ENCODE measurements at regions not wholly inside any gene's neighbourhood (a gene's known extent, or its start where the extent isn't known, plus 50 kb on each side); places are given as distances from the start of the nearest gene placed in this dataset.

GRCh38 chr1:37137601-37138000 is 103.3 kb upstream of the GRIK3 start:
- no peak overlapping the region for H3K27ac ChIP-seq
- no peak overlapping the region for H3K4me3 ChIP-seq
- intact Hi-C loops (cut with DNase I; ENCODE audit: low total_unique reads), result no loop called here
- H3K9me3 ChIP-seq, result no peaks in the 10 kb centered on the region
- no peaks in the 10 kb centered on the region for H3K27me3 ChIP-seq
- H3K4me1 ChIP-seq, result peaks cover 7% of the 10 kb centered on the region
- TF ChIP-seq POLR2A (IDR thresholded peaks at IDR 0.05) (no peak), CTCF (IDR thresholded peaks at IDR 0.05) (no peak)
- DNase-seq, result no peak
- 80 to 86% methylated on average over 4 of the region's 4 CpGs for WGBS, 2 donors
- H3K36me3 ChIP-seq (ENCODE audit: low read depth, missing control alignments), result no peaks in the 10 kb centered on the region

DNA sequence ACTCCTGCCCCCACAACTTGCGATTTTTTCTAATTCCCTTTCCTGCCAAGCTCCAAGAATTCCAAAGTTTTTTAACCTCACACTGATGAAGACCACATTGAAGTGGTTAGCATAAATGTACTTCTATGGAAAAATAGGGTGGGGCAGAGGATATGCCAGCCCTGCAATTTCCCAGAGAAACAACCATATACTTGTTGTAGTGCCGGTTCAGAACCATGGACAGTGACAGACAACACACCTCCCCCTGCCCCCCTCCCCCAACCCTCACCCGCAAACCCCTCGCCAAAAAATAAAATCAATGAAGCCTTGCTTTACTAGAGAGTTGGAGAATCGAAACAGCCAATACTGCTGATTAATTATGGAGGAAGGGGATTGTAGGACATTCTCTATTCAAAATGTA is 109.5 kb upstream of the GRIK3 start:
- H3K9me3 ChIP-seq, result no peaks in the 10 kb centered on the region
- no peak for DNase-seq
- intact Hi-C loops (cut with DNase I; ENCODE audit: low total_unique reads), result no loop called here
- no peak for TF ChIP-seq POLR2A (IDR thresholded peaks at IDR 0.05)
- no peak for TF ChIP-seq CTCF (IDR thresholded peaks at IDR 0.05)
- no peak overlapping the region for H3K27ac ChIP-seq
- WGBS, 2 donors, result 22 to 24% methylated on average over 5 of the region's 5 CpGs
- H3K4me3 ChIP-seq, result no peak overlapping the region
- no peaks in the 10 kb centered on the region for H3K27me3 ChIP-seq
- no peaks in the 10 kb centered on the region for H3K36me3 ChIP-seq (ENCODE audit: low read depth, missing control alignments)
- H3K4me1 ChIP-seq, result peaks cover 7% of the 10 kb centered on the region

DNA sequence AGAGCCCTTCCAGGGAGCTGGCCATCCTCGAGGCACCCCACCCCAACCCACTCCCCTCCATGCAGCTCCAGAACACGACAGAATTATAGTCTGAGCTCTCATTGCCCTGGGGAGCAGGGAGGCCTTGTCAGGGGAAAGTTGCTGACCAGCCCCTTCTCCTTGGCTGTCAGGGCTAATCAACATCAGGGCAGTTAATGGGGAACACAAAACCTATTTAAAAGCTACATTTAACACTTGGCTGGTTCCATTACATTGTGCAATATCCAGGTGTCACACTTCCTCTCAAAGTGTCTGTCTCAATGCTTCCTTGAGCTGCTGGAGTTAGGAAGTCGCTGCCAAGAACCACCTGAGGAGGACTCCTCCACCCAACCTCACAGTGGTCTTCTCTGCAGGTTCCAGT is 111.8 kb upstream of the GRIK3 start:
- DNase-seq, result no peak
- Histone ChIP-seq H3K27me3 (no peaks in the 10 kb centered on the region), H3K27ac (no peak overlapping the region), H3K4me1 (no peaks in the 10 kb centered on the region), H3K36me3 (ENCODE audit: low read depth, missing control alignments) (no peaks in the 10 kb centered on the region), H3K9me3 (no peaks in the 10 kb centered on the region), H3K4me3 (no peak overlapping the region)
- no peak for TF ChIP-seq CTCF (IDR thresholded peaks at IDR 0.05)
- TF ChIP-seq POLR2A (IDR thresholded peaks at IDR 0.05), result no peak
- intact Hi-C loops (cut with DNase I; ENCODE audit: low total_unique reads), result no loop called here
- 59 to 70% methylated on average over 3 of the region's 3 CpGs for whole genome bisulfite sequencing, 2 donors

DNA sequence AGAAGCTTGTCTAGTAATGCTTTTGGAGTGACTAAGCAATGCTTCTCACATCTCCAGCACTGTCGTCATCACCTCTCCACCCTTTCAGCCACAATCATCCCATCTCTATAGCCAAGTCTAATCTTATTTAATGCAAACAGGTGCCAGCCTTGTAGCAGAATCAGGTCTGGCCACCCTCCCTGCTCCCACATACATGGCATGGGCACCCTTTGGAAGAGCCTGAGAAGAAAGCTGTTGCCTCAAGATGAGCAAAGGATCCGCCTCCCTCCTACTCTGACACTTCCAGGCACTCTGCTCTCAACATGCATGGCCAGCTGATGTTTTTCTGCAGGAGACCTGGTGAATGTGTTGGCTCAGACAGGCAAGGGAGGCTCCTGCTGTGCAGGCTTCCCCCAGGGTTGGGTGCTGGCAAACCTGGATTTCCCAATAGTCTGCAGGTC is 113.1 kb upstream of the GRIK3 start:
- intact Hi-C loops (cut with DNase I; ENCODE audit: low total_unique reads), result no loop called here
- no peaks in the 10 kb centered on the region for H3K9me3 ChIP-seq
- no peak overlapping the region for H3K4me3 ChIP-seq
- no peaks in the 10 kb centered on the region for H3K27me3 ChIP-seq
- TF ChIP-seq POLR2A (IDR thresholded peaks at IDR 0.05), result no peak
- TF ChIP-seq CTCF (IDR thresholded peaks at IDR 0.05), result no peak
- DNase-seq, result no peak
- H3K4me1 ChIP-seq, result no peaks in the 10 kb centered on the region
- no peak overlapping the region for H3K27ac ChIP-seq
- 64 to 97% methylated on average over 2 of the region's 2 CpGs for WGBS, 2 donors
- H3K36me3 ChIP-seq (ENCODE audit: low read depth, missing control alignments), result no peaks in the 10 kb centered on the region

DNA sequence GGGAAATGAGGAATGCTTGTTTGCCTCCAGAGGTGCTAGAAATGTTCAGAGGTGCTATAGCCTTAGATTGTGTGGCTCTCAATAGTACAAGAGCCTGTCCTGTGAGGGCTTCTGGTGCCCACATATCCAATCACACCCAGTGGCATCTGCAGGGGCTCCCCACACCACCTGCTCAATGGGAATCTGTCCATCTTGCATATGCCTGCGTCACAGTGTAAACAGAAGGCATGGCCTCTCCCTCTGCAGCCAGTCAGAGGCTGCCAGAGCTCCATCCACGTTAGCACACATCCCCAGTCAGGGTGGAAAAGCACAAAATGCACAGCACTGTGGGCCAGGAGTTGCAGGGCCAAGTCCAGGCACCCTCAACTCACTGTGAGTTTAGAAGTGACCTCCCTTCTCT is 113.6 kb upstream of the GRIK3 start:
- H3K27ac ChIP-seq, result no peak overlapping the region
- H3K27me3 ChIP-seq, result no peaks in the 10 kb centered on the region
- WGBS, 2 donors, result 66 to 77% methylated on average over 2 of the region's 2 CpGs
- H3K4me3 ChIP-seq, result no peak overlapping the region
- no peak for DNase-seq
- TF ChIP-seq POLR2A (IDR thresholded peaks at IDR 0.05) (no peak), CTCF (IDR thresholded peaks at IDR 0.05) (no peak)
- no peaks in the 10 kb centered on the region for H3K4me1 ChIP-seq
- H3K9me3 ChIP-seq, result no peaks in the 10 kb centered on the region
- intact Hi-C loops (cut with DNase I; ENCODE audit: low total_unique reads), result no loop called here
- H3K36me3 ChIP-seq (ENCODE audit: low read depth, missing control alignments), result no peaks in the 10 kb centered on the region

Data from testis (tissue), 2 donors.